H1 (cell line): ENCODE measurements at regions not wholly inside any gene's neighbourhood (a gene's known extent, or its start where the extent isn't known, plus 50 kb on each side); places are given as distances from the start of the nearest gene placed in this dataset.

Source experiments
- CTCF ChIP-seq, 3 experiments: IDR thresholded peaks; 1 replicate in 2 of 3; 2 replicates in 1 of 3; pipeline versions ENCODE4 v1.5.1 to v1.6.1; 2011; ENCODE audit warnings: low read length in 3 of 3, mild to moderate bottlenecking in 3 of 3, inconsistent platforms in 2 of 3, low read depth in 1 of 3, moderate library complexity in 1 of 3; ENCODE audit not compliant: insufficient read depth in 1 of 3; ENCODE audit errors: control extremely low read depth in 1 of 3
- E2F6 ChIP-seq: IDR thresholded peaks from 2 replicates; pipeline ENCODE4 v1.6.1; 2012; ENCODE audit warnings: inconsistent platforms
- EZH2 ChIP-seq: fragments of 200-600 bp; sonication (generic); IDR thresholded peaks from 2 replicates; pipeline ENCODE4 v1.7.1; 2012; ENCODE audit warnings: low read depth, mild to moderate bottlenecking, moderate library complexity, low read length, inconsistent platforms; ENCODE audit not compliant: severe bottlenecking
- RAD21 ChIP-seq, 2 experiments: IDR thresholded peaks in 1 of 2; conservative IDR thresholded peaks in 1 of 2; 2 replicates each; pipeline ENCODE4 v1.6.1; 2011; ENCODE audit warnings: low read depth in 2 of 2, low read length in 2 of 2, improper control_type of control experiment in 1 of 2, inconsistent platforms in 1 of 2, mild to moderate bottlenecking in 1 of 2, moderate library complexity in 1 of 2
- SUZ12 ChIP-seq: fragments of 200-600 bp; sonication (generic); IDR thresholded peaks from 2 replicates; pipeline ENCODE4 v1.6.1; 2012; ENCODE audit warnings: mild to moderate bottlenecking, inconsistent platforms, low read length, moderate library complexity, mixed read lengths
- USF2 ChIP-seq: IDR thresholded peaks from 2 replicates; pipeline ENCODE4 v1.6.1; 2011; ENCODE audit warnings: low read length, improper control_type of control experiment
- ZNF274 ChIP-seq: IDR thresholded peaks from 2 replicates; pipeline ENCODE4 v1.7.0; 2012; ENCODE audit warnings: low read length, borderline replicate concordance; ENCODE audit errors: extremely low read depth

GRCh38 chr17:45656527-45657181 lies 127.5 kb upstream of the CRHR1 start:
- no peak for TF ChIP-seq CTCF (IDR thresholded peaks at IDR 0.05; ENCODE audit: control extremely low read depth in 1 of 3, insufficient read depth in 1 of 3, low read depth in 1 of 3, low read length in 3 of 3)
- TF ChIP-seq E2F6 = no peak
- TF ChIP-seq EZH2 = no peak
- TF ChIP-seq ZNF274 = no peak
- TF ChIP-seq SUZ12 = no peak
- TF ChIP-seq RAD21 (IDR thresholded peaks at IDR 0.05 in 1 of 2, conservative IDR thresholded peaks at IDR 0.05 in 1 of 2; ENCODE audit: low read depth in 2 of 2, low read length in 2 of 2) = no peak
- no peak for TF ChIP-seq USF2
